Muscle of leg (tissue), 3 donors: ENCODE measurements at regions not wholly inside any gene's neighbourhood (a gene's known extent, or its start where the extent isn't known, plus 50 kb on each side); places are given as distances from the start of the nearest gene placed in this dataset.

Experiments used
- DNase-seq: peaks from one replicate; pipeline ENCODE4 v3.0.0; 2013
- H3K27ac ChIP-seq: one replicate; pipeline ENCODE4 v1.5.1; 2013; ENCODE audit warnings: mild to moderate bottlenecking, low read length, control low read depth
- H3K27me3 ChIP-seq: one replicate; pipeline ENCODE4 v1.6.1; 2013; ENCODE audit warnings: low read length; ENCODE audit not compliant: control insufficient read depth, insufficient read depth
- H3K36me3 ChIP-seq: one replicate; pipeline ENCODE4 v1.6.1; 2013; ENCODE audit warnings: low read length; ENCODE audit not compliant: control insufficient read depth, insufficient read depth
- H3K4me1 ChIP-seq: one replicate; pipeline ENCODE4 v1.6.1; 2013; ENCODE audit warnings: low read length; ENCODE audit not compliant: control insufficient read depth, insufficient read depth
- H3K4me3 ChIP-seq: one replicate; pipeline ENCODE4 v1.5.1; 2013; ENCODE audit warnings: low read length, control low read depth
- H3K9me3 ChIP-seq: replicated peaks from 2 replicates; pipeline ENCODE4 v1.6.1; 2013; ENCODE audit warnings: low read depth, low read length; ENCODE audit not compliant: control insufficient read depth
- WGBS: methylation state at CpG from one replicate; pipeline ENCODE4 v1.1.5; 2013; ENCODE audit warnings: missing lambda C conversion rate; ENCODE audit not compliant: insufficient coverage; 5-methylcytosine and 5-hydroxymethylcytosine counted together

- no CpG with 5 or more reads among the region's 2 CpGs for WGBS
- no peak overlapping the region for H3K4me3 ChIP-seq
- no peak overlapping the region for H3K27ac ChIP-seq
- no peaks in the 10 kb centered on the region for H3K4me1 ChIP-seq
- H3K36me3 ChIP-seq: no peaks in the 10 kb centered on the region
- no peak for DNase-seq
- no peaks in the 10 kb centered on the region for H3K9me3 ChIP-seq
- no peaks in the 10 kb centered on the region for H3K27me3 ChIP-seq
Observed at GRCh38 chr2:186032930-186033329, 294.3 kb downstream of the FSIP2 start.

GRCh38 chr2:186033541-186033940, 294.9 kb downstream of the FSIP2 start:
- no CpG with 5 or more reads among the region's 4 CpGs for WGBS
- Histone ChIP-seq H3K9me3 (no peaks in the 10 kb centered on the region), H3K4me1 (no peaks in the 10 kb centered on the region), H3K27me3 (no peaks in the 10 kb centered on the region), H3K4me3 (no peak overlapping the region), H3K27ac (no peak overlapping the region), H3K36me3 (no peaks in the 10 kb centered on the region)
- peak; percentile 59 for DNase-seq

GRCh38 chr2:186036862-186037449, 298.4 kb downstream of the FSIP2 start:
- Histone ChIP-seq H3K4me3 (no peak overlapping the region), H3K27ac (no peak overlapping the region), H3K4me1 (no peaks in the 10 kb centered on the region), H3K36me3 (no peaks in the 10 kb centered on the region), H3K9me3 (no peaks in the 10 kb centered on the region), H3K27me3 (no peaks in the 10 kb centered on the region)
- WGBS: no CpG with 5 or more reads among the region's 2 CpGs
- DNase-seq: no peak

- Histone ChIP-seq H3K27me3 (no peaks in the 10 kb centered on the region), H3K27ac (no peak overlapping the region), H3K4me1 (no peaks in the 10 kb centered on the region), H3K9me3 (no peaks in the 10 kb centered on the region), H3K4me3 (no peak overlapping the region), H3K36me3 (no peaks in the 10 kb centered on the region)
- no peak for DNase-seq
- 68% methylated on average over 3 of the region's 5 CpGs for WGBS
Observed at GRCh38 chr2:186042207-186043028, 303.8 kb downstream of the FSIP2 start.

GRCh38 chr2:186044761-186045160, 306.2 kb downstream of the FSIP2 start:
- peak; percentile 23 for DNase-seq
- H3K4me1 ChIP-seq: no peaks in the 10 kb centered on the region
- H3K27ac ChIP-seq: no peak overlapping the region
- no peaks in the 10 kb centered on the region for H3K27me3 ChIP-seq
- H3K4me3 ChIP-seq: no peak overlapping the region
- no peaks in the 10 kb centered on the region for H3K9me3 ChIP-seq
- no CpG with 5 or more reads among the region's 2 CpGs for WGBS
- H3K36me3 ChIP-seq: no peaks in the 10 kb centered on the region

- no peaks in the 10 kb centered on the region for H3K9me3 ChIP-seq
- WGBS: no CpG with 5 or more reads among the region's 1 CpG
- no peaks in the 10 kb centered on the region for H3K36me3 ChIP-seq
- no peaks in the 10 kb centered on the region for H3K4me1 ChIP-seq
- no peak overlapping the region for H3K27ac ChIP-seq
- no peaks in the 10 kb centered on the region for H3K27me3 ChIP-seq
- no peak for DNase-seq
- H3K4me3 ChIP-seq: no peak overlapping the region
Observed at GRCh38 chr2:186052930-186053329, 314.3 kb downstream of the FSIP2 start.

GRCh38 chr2:186058614-186059013, 320.0 kb downstream of the FSIP2 start:
- Histone ChIP-seq H3K27ac (no peak overlapping the region), H3K27me3 (no peaks in the 10 kb centered on the region), H3K9me3 (no peaks in the 10 kb centered on the region), H3K4me3 (no peak overlapping the region), H3K4me1 (no peaks in the 10 kb centered on the region), H3K36me3 (no peaks in the 10 kb centered on the region)
- no CpG with 5 or more reads among the region's 3 CpGs for WGBS
- no peak for DNase-seq

GRCh38 chr2:186059096-186059495, 320.5 kb downstream of the FSIP2 start:
- Histone ChIP-seq H3K36me3 (no peaks in the 10 kb centered on the region), H3K27me3 (no peaks in the 10 kb centered on the region), H3K27ac (no peak overlapping the region), H3K4me3 (no peak overlapping the region), H3K9me3 (no peaks in the 10 kb centered on the region), H3K4me1 (no peaks in the 10 kb centered on the region)
- DNase-seq: peak; percentile 36
- no CpG with 5 or more reads among the region's 1 CpG for WGBS

GRCh38 chr2:186060744-186061440, 322.3 kb downstream of the FSIP2 start:
- Histone ChIP-seq H3K36me3 (no peaks in the 10 kb centered on the region), H3K27me3 (no peaks in the 10 kb centered on the region), H3K27ac (no peak overlapping the region), H3K9me3 (no peaks in the 10 kb centered on the region), H3K4me1 (no peaks in the 10 kb centered on the region), H3K4me3 (no peak overlapping the region)
- no peak for DNase-seq

GRCh38 chr2:186064507-186064906, 325.9 kb downstream of the FSIP2 start:
- Histone ChIP-seq H3K36me3 (no peaks in the 10 kb centered on the region), H3K4me3 (no peak overlapping the region), H3K27me3 (no peaks in the 10 kb centered on the region), H3K9me3 (no peaks in the 10 kb centered on the region), H3K27ac (no peak overlapping the region), H3K4me1 (no peaks in the 10 kb centered on the region)
- no CpG with 5 or more reads among the region's 3 CpGs for WGBS
- no peak for DNase-seq
